ENCODE measurements at regions not wholly inside any gene's neighbourhood (a gene's known extent, or its start where the extent isn't known, plus 50 kb on each side); places are given as distances from the start of the nearest gene placed in this dataset.

DNA sequence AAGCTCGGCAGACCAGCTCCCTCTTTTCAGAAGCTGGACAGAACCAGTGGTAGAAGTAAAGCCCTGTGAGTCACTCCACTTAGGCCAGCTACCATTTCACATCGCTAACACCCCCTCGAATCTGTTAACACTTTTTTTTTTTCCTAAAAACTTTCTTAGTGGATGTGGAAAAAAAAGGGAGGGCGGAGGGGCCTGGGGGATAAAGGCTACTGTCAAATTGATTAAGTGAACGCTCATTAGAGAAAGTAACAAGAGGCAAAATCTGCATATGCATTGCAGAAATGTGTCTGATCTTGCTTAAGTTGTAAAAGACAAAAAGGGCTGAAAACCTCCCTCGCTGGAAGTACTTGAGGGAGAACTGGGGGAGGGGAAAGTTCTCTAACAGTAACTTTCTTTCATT is 86.6 kb upstream of the OTX2 start:
- ChIA-PET POLR2A (no interaction called here), CTCF (interaction anchor here (1.0 kb wide), 1 partner anchor 10 kb away, joined by 5 read pairs; no protein-coding TSS in a partner anchor)
- Histone ChIP-seq H3K79me2 (ENCODE audit: control insufficient read depth, insufficient read depth, low read length) (no peaks in the 10 kb centered on the region), H3K27me3 (ENCODE audit: control insufficient read depth in 2 of 2, insufficient read depth in 2 of 2, low read length in 2 of 2) (no peaks in the 10 kb centered on the region), H4K20me1 (replicated peaks; ENCODE audit: control insufficient read depth, extremely low read depth, insufficient read depth, low read length) (no peaks in the 10 kb centered on the region), H3K36me3 (ENCODE audit: control insufficient read depth in 2 of 2, extremely low read depth in 1 of 2, insufficient read depth in 2 of 2, low read length in 2 of 2) (no peaks in the 10 kb centered on the region), H3K9me3 (replicated peaks; ENCODE audit: control insufficient read depth, insufficient read depth, low read length) (no peaks in the 10 kb centered on the region), H3K4me1 (ENCODE audit: control insufficient read depth, extremely low read depth, insufficient read depth, low read length) (no peaks in the 10 kb centered on the region), H3K4me3 (replicated peaks in 1 of 3; ENCODE audit: insufficient read depth in 1 of 3, low read depth in 1 of 3, low read length in 3 of 3) (no peak overlapping the region), H3K27ac (ENCODE audit: insufficient read depth, low read depth, low read length) (no peak overlapping the region), H3K4me2 (ENCODE audit: insufficient read depth, low read length) (no peak overlapping the region), H3K9me1 (replicated peaks; ENCODE audit: control insufficient read depth, extremely low read depth, insufficient read depth, low read length) (no peaks in the 10 kb centered on the region), H3K9ac (replicated peaks; ENCODE audit: extremely low read depth, insufficient read depth, low read length) (no peak overlapping the region), H2AFZ (ENCODE audit: low read depth, low read length) (no peak overlapping the region)
- DNase-seq (ENCODE audit: low read depth, low spot score) (no peak), FAIRE-seq (no peak)
- intact Hi-C loops (cut with micrococcal nuclease) (no loop called here), dilution Hi-C loops (cut with MboI; ENCODE audit: extremely low pct_ligation_motif_present, low sequenced_read_pairs) (no loop called here)
- no TSS peak for BruUV-seq (replicated peaks)
- TF ChIP-seq FOS (IDR thresholded peaks at IDR 0.05; ENCODE audit: borderline replicate concordance, insufficient read depth, low read length) (no peak), JUN (IDR thresholded peaks at IDR 0.05; ENCODE audit: borderline replicate concordance, insufficient read depth, insufficient read length, low read depth) (no peak), POLR2A (IDR thresholded peaks at IDR 0.05; ENCODE audit: low read depth, low read length) (no peak)

DNA sequence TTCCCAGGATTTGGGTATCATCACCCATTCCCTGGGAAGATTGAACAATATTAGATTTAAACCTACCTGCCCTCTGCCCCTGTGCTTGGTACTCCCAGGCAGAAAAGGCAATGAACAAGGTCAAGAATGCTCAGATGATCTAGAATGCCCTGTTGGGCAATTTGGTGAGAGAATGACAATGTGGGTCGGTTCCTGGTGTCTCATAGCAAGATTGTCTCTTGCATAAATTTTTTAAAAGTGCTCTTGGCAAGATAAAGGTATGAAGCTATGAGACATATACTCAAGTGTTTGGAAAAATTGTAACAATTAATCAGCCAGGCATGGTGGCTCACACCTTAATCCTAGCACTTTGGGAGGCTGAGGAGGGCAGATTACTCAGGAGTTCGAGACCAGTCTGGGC is 86.0 kb upstream of the OTX2 start:
- Histone ChIP-seq H3K27ac (ENCODE audit: insufficient read depth, low read depth, low read length) (no peak overlapping the region), H3K4me2 (ENCODE audit: insufficient read depth, low read length) (no peak overlapping the region), H3K4me1 (ENCODE audit: control insufficient read depth, extremely low read depth, insufficient read depth, low read length) (no peaks in the 10 kb centered on the region), H3K9ac (replicated peaks; ENCODE audit: extremely low read depth, insufficient read depth, low read length) (no peak overlapping the region), H3K9me1 (replicated peaks; ENCODE audit: control insufficient read depth, extremely low read depth, insufficient read depth, low read length) (no peaks in the 10 kb centered on the region), H3K79me2 (ENCODE audit: control insufficient read depth, insufficient read depth, low read length) (no peaks in the 10 kb centered on the region), H2AFZ (ENCODE audit: low read depth, low read length) (no peak overlapping the region), H3K27me3 (ENCODE audit: control insufficient read depth in 2 of 2, insufficient read depth in 2 of 2, low read length in 2 of 2) (no peaks in the 10 kb centered on the region), H3K36me3 (ENCODE audit: control insufficient read depth in 2 of 2, extremely low read depth in 1 of 2, insufficient read depth in 2 of 2, low read length in 2 of 2) (no peaks in the 10 kb centered on the region), H4K20me1 (replicated peaks; ENCODE audit: control insufficient read depth, extremely low read depth, insufficient read depth, low read length) (no peaks in the 10 kb centered on the region), H3K4me3 (replicated peaks in 1 of 3; ENCODE audit: insufficient read depth in 1 of 3, low read depth in 1 of 3, low read length in 3 of 3) (no peak overlapping the region), H3K9me3 (replicated peaks; ENCODE audit: control insufficient read depth, insufficient read depth, low read length) (no peaks in the 10 kb centered on the region)
- dilution Hi-C loops (cut with MboI; ENCODE audit: extremely low pct_ligation_motif_present, low sequenced_read_pairs) (no loop called here), intact Hi-C loops (cut with micrococcal nuclease) (no loop called here)
- no peak for TF ChIP-seq MYC (IDR thresholded peaks at IDR 0.05; ENCODE audit: low read depth, low read length)
- TF ChIP-seq JUN (IDR thresholded peaks at IDR 0.05; ENCODE audit: borderline replicate concordance, insufficient read depth, insufficient read length, low read depth), result no peak
- TF ChIP-seq, protein P1, sequence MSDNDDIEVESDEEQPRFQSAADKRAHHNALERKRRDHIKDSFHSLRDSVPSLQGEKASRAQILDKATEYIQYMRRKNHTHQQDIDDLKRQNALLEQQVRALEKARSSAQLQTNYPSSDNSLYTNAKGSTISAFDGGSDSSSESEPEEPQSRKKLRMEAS (IDR thresholded peaks at IDR 0.05; ENCODE audit: insufficient read depth, insufficient read length), result no peak
- TF ChIP-seq EZH2 (IDR thresholded peaks at IDR 0.05; ENCODE audit: borderline replicate concordance, low read depth, low read length, severe bottlenecking), result no peak
- TF ChIP-seq, protein P2, sequence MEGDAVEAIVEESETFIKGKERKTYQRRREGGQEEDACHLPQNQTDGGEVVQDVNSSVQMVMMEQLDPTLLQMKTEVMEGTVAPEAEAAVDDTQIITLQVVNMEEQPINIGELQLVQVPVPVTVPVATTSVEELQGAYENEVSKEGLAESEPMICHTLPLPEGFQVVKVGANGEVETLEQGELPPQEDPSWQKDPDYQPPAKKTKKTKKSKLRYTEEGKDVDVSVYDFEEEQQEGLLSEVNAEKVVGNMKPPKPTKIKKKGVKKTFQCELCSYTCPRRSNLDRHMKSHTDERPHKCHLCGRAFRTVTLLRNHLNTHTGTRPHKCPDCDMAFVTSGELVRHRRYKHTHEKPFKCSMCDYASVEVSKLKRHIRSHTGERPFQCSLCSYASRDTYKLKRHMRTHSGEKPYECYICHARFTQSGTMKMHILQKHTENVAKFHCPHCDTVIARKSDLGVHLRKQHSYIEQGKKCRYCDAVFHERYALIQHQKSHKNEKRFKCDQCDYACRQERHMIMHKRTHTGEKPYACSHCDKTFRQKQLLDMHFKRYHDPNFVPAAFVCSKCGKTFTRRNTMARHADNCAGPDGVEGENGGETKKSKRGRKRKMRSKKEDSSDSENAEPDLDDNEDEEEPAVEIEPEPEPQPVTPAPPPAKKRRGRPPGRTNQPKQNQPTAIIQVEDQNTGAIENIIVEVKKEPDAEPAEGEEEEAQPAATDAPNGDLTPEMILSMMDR (IDR thresholded peaks at IDR 0.05; ENCODE audit: extremely low read depth in 1 of 2, insufficient read depth in 1 of 2, low read depth in 1 of 2, low read length in 2 of 2), result no peak
- TF ChIP-seq GATA2 (IDR thresholded peaks at IDR 0.05; ENCODE audit: insufficient read depth, insufficient read length, low read depth, low read length), result no peak
- TF ChIP-seq FOS (IDR thresholded peaks at IDR 0.05; ENCODE audit: borderline replicate concordance, insufficient read depth, low read length), result no peak
- TF ChIP-seq POLR2A (IDR thresholded peaks at IDR 0.05; ENCODE audit: low read depth, low read length), result no peak
- TF ChIP-seq POLR2AphosphoS5 (IDR thresholded peaks at IDR 0.05; ENCODE audit: insufficient read depth, low read depth, low read length), result no peak
- BruUV-seq (replicated peaks), result no TSS peak
- FAIRE-seq (no peak), DNase-seq (ENCODE audit: low read depth, low spot score) (no peak)
- CTCF ChIA-PET, result interaction anchor here (1.0 kb wide), 1 partner anchor 10 kb away, joined by 5 read pairs; no protein-coding TSS in a partner anchor
- POLR2A ChIA-PET, result no interaction called here
